K562 (cell line): ENCODE measurements at regions not wholly inside any gene's neighbourhood (a gene's known extent, or its start where the extent isn't known, plus 50 kb on each side); places are given as distances from the start of the nearest gene placed in this dataset.

Experiments
- ATAC-seq: fragments of 200-7000 bp; cut with Tn5 transposase; 3 replicates; pipeline ENCODE4 v1.9.1; 2020; ENCODE audit warnings: moderate library complexity
- BruUV-seq: library from RNA; stranded (reverse); fragments of 400-500 nt; replicated peaks from 2 replicates; lab custom pipeline; 2021; lab: Mats Ljungman, UMichigan
- CTCF ChIA-PET: fragments of 300-600 bp; formaldehyde crosslinking; extraction: SDS; loops from one replicate; lab custom pipeline; 2021; ENCODE audit warnings: low intra/inter-chr PET ratio; lab: Yijun Ruan, JAX
- POLR2A ChIA-PET: fragments of 300-600, 350-650 bp; sonication (Branson Sonifier 250); formaldehyde crosslinking; extraction: SDS; loops from one replicate; lab custom pipeline; 2021; ENCODE audit warnings: antibody characterized with exemption, inconsistent platforms; lab: Yijun Ruan, JAX
- DNase-seq, 4 experiments: peaks; one replicate each; pipeline versions ENCODE4 v3.0.0 to v3.0.0-alpha.2; 2011 to 2018; ENCODE audit warnings: low spot score in 3 of 4, mixed read lengths in 3 of 4; ENCODE audit errors: extremely low read depth in 1 of 4
- FAIRE-seq: peaks from 2 replicates; lab custom pipeline; 2011; peaks lifted over from hg19 to GRCh38; lab: Jason Lieb, UNC
- H2AFZ ChIP-seq: 2 replicates; pipeline ENCODE4 v1.6.0; 2011; ENCODE audit warnings: low read depth, low read length, control low read depth, inconsistent platforms
- H3K27ac ChIP-seq: fragments of 200-600 bp; 3 replicates; pipeline ENCODE4 v1.8.0; 2011; ENCODE audit warnings: low read depth, mild to moderate bottlenecking, control low read depth, inconsistent platforms, low read length, moderate library complexity, mixed read lengths; ENCODE audit errors: extremely low read depth
- H3K27me3 ChIP-seq, 2 experiments: fragments of 300-600 bp in 1 of 2; 2 replicates in 1 of 2; 3 replicates in 1 of 2; pipeline versions ENCODE4 v1.6.0 to v1.8.0; 2011; ENCODE audit warnings: inconsistent platforms in 2 of 2, low read length in 2 of 2, mild to moderate bottlenecking in 1 of 2, mixed read lengths in 1 of 2, moderate library complexity in 1 of 2; ENCODE audit not compliant: control insufficient read depth in 2 of 2, insufficient read depth in 2 of 2
- H3K36me3 ChIP-seq: fragments of 300-600 bp; 3 replicates; pipeline ENCODE4 v1.8.0; 2011; ENCODE audit warnings: mild to moderate bottlenecking, low read length, inconsistent platforms; ENCODE audit not compliant: control insufficient read depth, insufficient read depth
- H3K4me1 ChIP-seq, 2 experiments: fragments of 200-600 bp in 1 of 2; replicated peaks in 1 of 2; 2 replicates in 1 of 2; 3 replicates in 1 of 2; pipeline versions ENCODE4 v1.5.1 to v1.8.0; 2011; ENCODE audit warnings: inconsistent platforms in 2 of 2, low read length in 2 of 2, mild to moderate bottlenecking in 1 of 2, mixed read lengths in 1 of 2, moderate library complexity in 1 of 2; ENCODE audit not compliant: control insufficient read depth in 2 of 2, insufficient read depth in 2 of 2
- H3K4me2 ChIP-seq: 2 replicates; pipeline ENCODE4 v1.6.1; 2011; ENCODE audit warnings: low read length, control low read depth, inconsistent platforms, mixed read lengths; ENCODE audit not compliant: insufficient read depth
- H3K4me3 ChIP-seq: fragments of 200-600 bp; sonication (generic), shearing (Covaris generic); 2 replicates; pipeline ENCODE4 v1.5.1; 2016; ENCODE audit warnings: control low read depth, inconsistent platforms
- H3K79me2 ChIP-seq: fragments of 200-600 bp; 3 replicates; pipeline ENCODE4 v1.8.0; 2011; ENCODE audit warnings: low read length, inconsistent platforms; ENCODE audit not compliant: control insufficient read depth, insufficient read depth
- H3K9ac ChIP-seq, 2 experiments: 2 replicates each; pipeline versions ENCODE4 v1.6.0 to v1.6.1; 2011; ENCODE audit warnings: low read depth in 2 of 2, low read length in 2 of 2, control low read depth in 1 of 2, inconsistent platforms in 1 of 2, mild to moderate bottlenecking in 1 of 2, mixed read lengths in 1 of 2; ENCODE audit not compliant: insufficient read depth in 1 of 2
- H3K9me1 ChIP-seq: one replicate; pipeline ENCODE4 v1.6.0; 2011; ENCODE audit warnings: inconsistent platforms, mild to moderate bottlenecking, low read length, moderate library complexity; ENCODE audit not compliant: control insufficient read depth, insufficient read depth
- H3K9me3 ChIP-seq: replicated peaks from 2 replicates; pipeline ENCODE4 v1.5.1; 2011; ENCODE audit warnings: low read depth, low read length, inconsistent platforms; ENCODE audit not compliant: control insufficient read depth, insufficient read depth
- H4K20me1 ChIP-seq: replicated peaks from 2 replicates; pipeline ENCODE4 v1.6.1; 2011; ENCODE audit warnings: low read length, inconsistent platforms, mixed read lengths; ENCODE audit not compliant: control insufficient read depth, insufficient read depth
- CAMTA2 ChIP-seq: fragments of 250-450 bp; sonication (Bioruptor Pico); conservative IDR thresholded peaks from 2 replicates; pipeline ENCODE4 v1.5.1; 2022
- CHD2 ChIP-seq: IDR thresholded peaks from 2 replicates; pipeline ENCODE4 v1.6.1; 2011; ENCODE audit warnings: low read depth, low read length
- CSDE1 ChIP-seq, 2 experiments: fragments of 450-650 bp; IDR thresholded peaks; 2 replicates each; pipeline ENCODE4 v1.6.1; 2016; ENCODE audit warnings: mild to moderate bottlenecking in 1 of 2
- HNRNPH1 ChIP-seq: fragments of 200-400 bp; formaldehyde crosslinking; optimal IDR thresholded peaks from 2 replicates; pipeline ENCODE3; 2017; ENCODE audit warnings: low read depth, mild to moderate bottlenecking, low read length, moderate library complexity
- MED1 ChIP-seq: sonication (generic); formaldehyde crosslinking; IDR thresholded peaks from 2 replicates; pipeline ENCODE4 v1.8.1; 2023; ENCODE audit warnings: missing genetic modification reagents, borderline replicate concordance
- NCOA1 ChIP-seq: fragments of 450-650 bp; IDR thresholded peaks from 2 replicates; pipeline ENCODE4 v1.6.1; 2016; ENCODE audit warnings: low read depth
- NCOA2 ChIP-seq, 2 experiments: fragments of 450-650 bp; IDR thresholded peaks; 2 replicates each; pipeline ENCODE4 v1.6.1; 2018; ENCODE audit warnings: mild to moderate bottlenecking in 2 of 2, moderate library complexity in 1 of 2; ENCODE audit not compliant: partially characterized antibody in 2 of 2
- RBM17 ChIP-seq: fragments of 200-400 bp; formaldehyde crosslinking; IDR thresholded peaks from 2 replicates; pipeline ENCODE4 v1.6.1; 2017; ENCODE audit warnings: low read depth, mild to moderate bottlenecking, low read length, borderline replicate concordance
- SIRT6 ChIP-seq: IDR thresholded peaks from one replicate; pipeline ENCODE4 v1.6.1; 2012; ENCODE audit warnings: low read depth, mild to moderate bottlenecking, control low read depth, inconsistent platforms, low read length, moderate library complexity
- WGBS: fragments of 100-300 bp; shearing (Covaris generic); methylation state at CpG from one replicate; pipeline ENCODE4 v1.1.6; 2016; ENCODE audit warnings: low coverage, mixed read lengths; ENCODE audit not compliant: insufficient coverage; ENCODE audit errors: missing lambda C conversion rate; 5-methylcytosine and 5-hydroxymethylcytosine counted together
- in situ Hi-C: fragments of 300-500 bp; cut with MboI; formaldehyde crosslinking; loops from 4 replicates; pipeline ENCODE4 v1.15.0; 2018; ENCODE audit warnings: inconsistent platforms, mixed read lengths
- intact Hi-C: fragments of 100-400 bp; cut with micrococcal nuclease; formaldehyde crosslinking; loops from 2 replicates; pipeline ENCODE4 v1.14.2; 2022
- TF ChIP-seq, protein P1 (sequence below): sonication (generic); formaldehyde crosslinking; IDR thresholded peaks from 2 replicates; pipeline ENCODE4 v1.8.0; 2022; ENCODE audit warnings: mild to moderate bottlenecking, missing genetic modification reagents

DNA sequence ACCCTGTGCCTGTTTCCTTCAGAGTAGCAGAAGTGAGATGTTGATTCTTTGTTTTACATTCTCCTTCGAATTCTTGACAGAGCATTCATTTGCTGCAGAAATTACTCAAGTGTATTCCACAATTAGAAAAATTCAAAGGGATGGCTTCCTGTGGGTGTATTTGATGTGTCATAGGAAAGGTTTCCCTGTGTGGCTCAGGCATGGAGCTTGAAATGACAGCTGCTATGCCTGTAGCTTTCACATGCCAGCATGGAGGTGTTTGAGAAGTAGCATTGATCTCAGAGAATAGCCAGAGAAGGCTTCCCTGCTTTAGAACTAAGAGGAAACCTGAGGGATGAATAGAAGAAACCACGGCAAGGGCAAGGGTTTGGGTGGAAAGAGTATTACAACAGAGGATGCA is 317.2 kb upstream of the DEPDC1 start:
- no TSS peak for BruUV-seq
- Histone ChIP-seq H3K9me1 (no peaks in the 10 kb centered on the region), H3K4me1 (no peaks in the 10 kb centered on the region), H3K4me3 (no peak overlapping the region), H3K4me2 (no peak overlapping the region), H4K20me1 (no peaks in the 10 kb centered on the region), H3K27ac (no peak overlapping the region), H3K9me3 (no peaks in the 10 kb centered on the region)
- ATAC-seq (no peak), DNase-seq (no peak)
- TF ChIP-seq CSDE1 (IDR thresholded peaks at IDR 0.05): no peak
- no peak for TF ChIP-seq NCOA1
- TF ChIP-seq MED1 (CRISPR knock-in tag): no peak
- no peak for TF ChIP-seq NCOA2 (IDR thresholded peaks at IDR 0.05; ENCODE audit: partially characterized antibody in 2 of 2)
- no peak for TF ChIP-seq CAMTA2 (CRISPR knock-in tag)
- TF ChIP-seq, protein P1, sequence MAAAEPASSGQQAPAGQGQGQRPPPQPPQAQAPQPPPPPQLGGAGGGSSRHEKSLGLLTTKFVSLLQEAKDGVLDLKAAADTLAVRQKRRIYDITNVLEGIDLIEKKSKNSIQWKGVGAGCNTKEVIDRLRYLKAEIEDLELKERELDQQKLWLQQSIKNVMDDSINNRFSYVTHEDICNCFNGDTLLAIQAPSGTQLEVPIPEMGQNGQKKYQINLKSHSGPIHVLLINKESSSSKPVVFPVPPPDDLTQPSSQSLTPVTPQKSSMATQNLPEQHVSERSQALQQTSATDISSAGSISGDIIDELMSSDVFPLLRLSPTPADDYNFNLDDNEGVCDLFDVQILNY (CRISPR knock-in tag): no peak
- no peak for TF ChIP-seq SIRT6
- TF ChIP-seq RBM17: no peak
- TF ChIP-seq CHD2: no peak
- TF ChIP-seq HNRNPH1: no peak
- TF ChIP-seq, all 486 proteins: peak for 0
- in situ Hi-C loops (no loop called here), intact Hi-C loops (no loop called here)
- Histone ChIP-seq H3K27me3 (no peaks in the 10 kb centered on the region), H3K36me3 (no peaks in the 10 kb centered on the region), H2AFZ (no peak overlapping the region), H3K9ac (no peak overlapping the region), H3K79me2 (no peaks in the 10 kb centered on the region)
- WGBS: 6% methylated on average over 2 of the region's 2 CpGs
- POLR2A ChIA-PET: no interaction called here
- no peak for FAIRE-seq
- CTCF ChIA-PET: no interaction called here
